ENCODE measurements at regions not wholly inside any gene's neighbourhood (a gene's known extent, or its start where the extent isn't known, plus 50 kb on each side); places are given as distances from the start of the nearest gene placed in this dataset.

GRCh38 chr3:188053036-188053340 is 101.0 kb upstream of the LPP start:
- no peak for DNase-seq
- Histone ChIP-seq H3K36me3 (no peaks in the 10 kb centered on the region), H3K4me1 (peaks cover 6 to 34% (median 21%) of the 10 kb centered on the region in 9 donors), H3K27ac (peak overlapping the region in 8 of 10 donors; percentile 66 to 89 (median 76)), H3K4me3 (no peak overlapping the region), H3K9me3 (no peaks in the 10 kb centered on the region), H3K27me3 (no peaks in the 10 kb centered on the region)
- no peak for ATAC-seq
- TF ChIP-seq CTCF (IDR thresholded peaks at IDR 0.05): no peak
- intact Hi-C loops (cut with DNase I): loop anchor here in 6 of 10 donors (5.0 to 10.0 kb wide), 8 partner anchors 99 to 1092 kb away; partner anchors contain the start of genes BCL6 (in 4 of the 6) and LPP (in 2 of the 6)
- 95 to 100% methylated on average over 1 of the region's 1 CpG for WGBS, 2 donors

- Histone ChIP-seq H3K36me3 (no peaks in the 10 kb centered on the region), H3K9me3 (no peaks in the 10 kb centered on the region), H3K27me3 (no peaks in the 10 kb centered on the region), H3K4me1 (peaks cover 6 to 34% (median 21%) of the 10 kb centered on the region in 9 donors), H3K27ac (peak overlapping the region in 6 of 10 donors; percentile 20 to 83 (median 76)), H3K4me3 (no peak overlapping the region)
- no peak for ATAC-seq
- TF ChIP-seq CTCF (IDR thresholded peaks at IDR 0.05): no peak
- 85 to 88% methylated on average over 10 of the region's 10 CpGs for WGBS, 2 donors
- intact Hi-C loops (cut with DNase I): loop anchor here in 6 of 10 donors (5.0 to 10.0 kb wide), 8 partner anchors 98 to 1091 kb away; partner anchors contain the start of genes BCL6 (in 4 of the 6) and LPP (in 2 of the 6)
- DNase-seq: no peak
These were observed 100.1 kb upstream of the LPP start for GRCh38 chr3:188053710-188054380.

- peaks cover 6 to 33% (median 21%) of the 10 kb centered on the region in 9 donors for H3K4me1 ChIP-seq
- no peaks in the 10 kb centered on the region for H3K27me3 ChIP-seq
- H3K27ac ChIP-seq: peak overlapping the region in 1 of 10 donors; percentile 20
These were observed 99.4 kb upstream of the LPP start for GRCh38 chr3:188054541-188054940.

GRCh38 chr3:188055388-188055787 is 98.6 kb upstream of the LPP start:
- no peaks in the 10 kb centered on the region for H3K36me3 ChIP-seq
- no peak overlapping the region for H3K4me3 ChIP-seq
- H3K4me1 ChIP-seq: peaks cover 6 to 37% (median 21%) of the 10 kb centered on the region in 9 donors
- 90 to 91% methylated on average over 6 of the region's 6 CpGs for WGBS, 2 donors
- no peaks in the 10 kb centered on the region for H3K27me3 ChIP-seq
- no peak for TF ChIP-seq CTCF (IDR thresholded peaks at IDR 0.05)
- H3K27ac ChIP-seq: no peak overlapping the region
- no peak for DNase-seq
- intact Hi-C loops (cut with DNase I): loop anchor here in 3 of 10 donors (10.0 kb wide), 3 partner anchors 99 to 1089 kb away; partner anchors contain the start of gene LPP (in 1 of the 3)
- no peak for ATAC-seq
- H3K9me3 ChIP-seq: no peaks in the 10 kb centered on the region

More at GRCh38 chr3:188054541-188054940, 99.4 kb upstream of the LPP start:
- Histone ChIP-seq H3K9me3 (no peaks in the 10 kb centered on the region), H3K36me3 (no peaks in the 10 kb centered on the region), H3K4me3 (no peak overlapping the region)
- ATAC-seq (no peak), DNase-seq (no peak)
- no peak for TF ChIP-seq CTCF (IDR thresholded peaks at IDR 0.05)
- 81 to 88% methylated on average over 4 of the region's 4 CpGs for WGBS, 2 donors
- intact Hi-C loops (cut with DNase I): loop anchor here in 6 of 10 donors (5.0 to 10.0 kb wide), 8 partner anchors 98 to 1090 kb away; partner anchors contain the start of genes BCL6 (in 4 of the 6) and LPP (in 2 of the 6)
